HG03139 (cell line): ENCODE measurements at regions not wholly inside any gene's neighbourhood (a gene's known extent, or its start where the extent isn't known, plus 50 kb on each side); places are given as distances from the start of the nearest gene placed in this dataset.

Experiments
- ATAC-seq: cut with Tn5 transposase; IDR thresholded peaks from one replicate; pipeline ENCODE4 v1.9.1; 2021; ENCODE audit not compliant: unreplicated experiment

DNA sequence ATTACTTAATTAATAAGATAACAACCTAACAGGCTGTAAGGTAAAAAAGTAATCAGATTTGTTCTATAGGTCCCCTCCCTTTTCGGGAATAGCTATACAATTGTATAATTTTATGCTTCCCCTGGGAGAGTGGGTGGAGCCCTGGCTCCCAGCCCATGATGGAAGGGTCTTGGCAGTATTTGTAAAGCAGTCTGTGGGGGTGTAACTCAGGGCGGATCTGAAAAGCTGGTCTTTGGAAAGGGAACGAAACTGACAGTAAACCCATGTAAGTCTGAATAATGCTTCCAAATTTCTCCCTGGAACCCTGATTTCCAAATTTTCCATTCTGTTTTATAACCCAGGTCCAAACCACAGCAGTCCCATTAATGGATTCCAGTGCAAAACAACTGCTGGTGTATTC lies 110.4 kb downstream of the DAD1 start:
- ATAC-seq = no peak

GRCh38 chr14:22478247-22478646 lies 110.8 kb downstream of the DAD1 start:
- no peak for ATAC-seq

- no peak for ATAC-seq
Measured at GRCh38 chr14:22477569-22478194, 111.3 kb downstream of the DAD1 start.

DNA sequence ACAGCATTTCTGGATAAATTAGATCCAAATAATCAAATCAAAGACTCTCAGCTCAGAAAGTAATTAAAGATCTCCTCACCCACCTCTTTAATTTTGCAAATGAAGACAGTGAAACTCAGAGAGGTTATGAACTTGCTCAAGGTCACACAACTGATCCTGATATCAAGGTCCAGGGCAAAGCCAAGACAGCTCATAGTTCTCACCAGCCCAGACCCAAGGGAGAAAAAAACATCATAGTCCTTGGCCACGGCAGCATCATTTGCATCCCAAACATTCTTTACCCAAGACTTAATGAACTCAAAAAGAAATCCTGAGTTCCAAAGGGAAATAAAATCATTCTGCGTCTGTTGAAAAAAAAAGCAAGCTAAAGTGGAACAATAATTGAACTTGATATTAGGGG lies 112.1 kb downstream of the DAD1 start:
- ATAC-seq = no peak

DNA sequence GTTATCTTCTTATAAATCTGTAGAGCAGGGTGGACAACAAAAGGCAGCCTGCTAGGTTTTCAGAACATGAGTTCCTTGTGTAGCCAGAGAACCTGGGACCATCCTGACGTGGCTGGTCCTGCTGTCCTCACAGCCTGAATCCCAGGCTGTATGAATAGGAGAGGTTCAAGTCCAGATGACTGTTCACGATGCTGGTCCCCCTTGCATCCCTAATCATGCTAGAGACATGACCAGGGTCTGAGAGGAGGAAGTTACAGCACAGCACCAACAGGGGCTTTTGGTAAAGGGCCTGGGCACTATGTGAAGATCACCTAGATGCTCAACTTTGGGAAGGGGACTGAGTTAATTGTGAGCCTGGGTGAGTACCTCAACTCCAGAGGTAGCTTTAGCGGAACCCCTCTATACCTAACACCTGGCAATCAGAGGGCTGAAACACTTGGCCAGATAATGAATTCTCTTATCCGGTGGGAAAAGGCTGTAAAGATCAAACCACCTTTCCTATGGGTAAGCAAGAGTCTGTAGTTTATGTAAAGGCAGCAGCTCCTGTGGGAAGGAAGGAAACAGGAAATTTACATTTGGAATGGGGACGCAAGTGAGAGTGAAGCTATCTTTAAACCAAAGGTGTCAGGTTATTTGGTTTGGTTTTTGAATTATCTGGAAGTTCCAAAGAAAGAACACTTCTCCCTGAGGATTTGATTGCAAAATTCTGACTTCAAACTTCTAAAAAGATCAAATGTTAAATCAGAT lies 112.8 kb downstream of the DAD1 start:
- no peak for ATAC-seq

DNA sequence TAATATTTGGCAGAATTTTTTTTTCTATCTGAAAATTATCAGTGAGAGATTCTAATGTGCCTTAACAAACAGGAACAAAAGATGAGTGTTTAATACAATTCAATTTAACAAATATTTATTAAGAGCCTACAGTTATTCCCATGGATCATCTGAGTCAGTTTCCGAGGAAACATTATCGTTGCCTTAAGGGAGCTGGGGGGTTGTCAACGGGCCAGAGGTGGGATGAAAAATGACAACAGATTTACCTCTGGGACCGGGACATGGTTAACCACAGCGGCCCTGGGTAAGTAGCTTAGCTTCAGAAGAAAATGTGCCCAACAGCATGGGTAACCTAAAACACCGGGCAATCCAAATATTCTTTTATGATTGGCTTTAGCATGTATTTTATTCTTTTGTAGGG lies 113.6 kb downstream of the DAD1 start:
- no peak for ATAC-seq

GRCh38 chr14:22474730-22475351 lies 114.2 kb downstream of the DAD1 start:
- ATAC-seq = no peak

- ATAC-seq = no peak
Measured at GRCh38 chr14:22472935-22473854, 115.8 kb downstream of the DAD1 start.

DNA sequence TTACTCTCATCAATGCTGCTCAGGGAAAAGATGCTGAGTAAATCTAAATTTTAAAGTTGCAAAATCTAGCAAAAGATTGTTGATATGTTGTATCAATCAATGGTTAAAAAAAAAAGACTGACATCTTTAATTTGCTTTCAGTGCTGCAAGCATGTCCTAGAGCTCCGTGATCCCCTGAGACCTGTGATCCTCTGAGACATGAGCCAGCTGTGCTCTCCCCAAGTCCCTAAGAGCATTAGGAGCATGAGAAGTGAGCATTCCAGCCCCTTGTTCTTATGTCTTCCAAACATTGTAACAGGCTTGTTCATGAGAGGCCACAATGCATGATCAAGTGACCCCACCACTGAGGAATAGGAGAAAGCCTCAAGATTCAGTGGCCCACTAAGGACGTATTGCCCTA lies 116.6 kb downstream of the DAD1 start:
- no peak for ATAC-seq

GRCh38 chr14:22471545-22472121 lies 117.4 kb downstream of the DAD1 start:
- no peak for ATAC-seq

GRCh38 chr14:22469538-22470303 lies 119.3 kb downstream of the DAD1 start:
- no peak for ATAC-seq

DNA sequence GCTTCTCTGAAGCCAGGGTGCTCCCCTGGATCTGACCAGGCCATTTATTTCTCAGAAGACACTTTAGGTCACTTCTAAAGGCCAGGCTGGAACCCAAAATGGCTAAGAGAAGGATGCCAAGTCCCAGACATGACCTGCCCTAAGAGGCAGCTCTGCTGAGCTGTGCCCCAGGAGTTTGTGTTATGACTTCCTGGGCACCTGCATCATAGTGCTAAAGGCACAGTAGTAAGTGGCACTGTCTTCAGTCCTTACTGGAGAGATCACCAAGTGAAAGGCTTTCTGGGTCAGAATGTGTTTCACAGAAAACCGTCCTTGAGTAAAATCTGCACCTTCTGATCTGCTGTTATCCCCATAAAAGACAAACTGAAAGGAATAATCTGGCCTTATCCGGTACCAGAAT lies 120.2 kb downstream of the DAD1 start:
- ATAC-seq = no peak

GRCh38 chr14:22466491-22466890 lies 122.5 kb downstream of the DAD1 start:
- ATAC-seq = no peak

DNA sequence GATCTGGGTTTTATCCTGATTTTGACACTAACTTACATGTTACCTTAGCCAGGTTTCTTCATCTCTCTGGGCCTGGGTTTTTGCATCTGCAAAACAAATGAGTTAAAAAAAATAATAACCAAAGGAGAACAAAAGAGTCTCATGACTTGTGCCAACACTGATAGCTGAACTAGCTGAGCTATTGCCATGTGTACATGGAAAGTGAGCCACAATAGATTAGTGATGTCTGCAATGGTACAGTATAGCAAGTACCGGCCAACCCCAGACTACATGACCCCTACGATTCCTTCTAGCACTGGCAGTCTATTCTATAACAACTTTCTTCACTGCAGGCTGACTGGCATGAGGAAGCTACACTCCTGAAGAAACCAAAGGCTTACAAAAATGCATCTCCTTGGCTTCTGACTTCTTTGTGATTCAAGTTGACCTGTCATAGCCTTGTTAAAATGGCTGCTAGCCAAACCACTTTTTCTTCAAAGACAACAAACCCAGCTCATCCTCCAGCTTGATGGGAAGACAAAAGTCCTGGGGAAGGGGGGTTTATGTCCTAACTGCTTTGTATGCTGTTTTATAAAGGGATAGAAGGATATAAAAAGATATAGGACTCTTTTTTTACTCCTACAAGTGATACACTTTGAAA lies 123.7 kb downstream of the DAD1 start:
- ATAC-seq = peak; percentile 8

DNA sequence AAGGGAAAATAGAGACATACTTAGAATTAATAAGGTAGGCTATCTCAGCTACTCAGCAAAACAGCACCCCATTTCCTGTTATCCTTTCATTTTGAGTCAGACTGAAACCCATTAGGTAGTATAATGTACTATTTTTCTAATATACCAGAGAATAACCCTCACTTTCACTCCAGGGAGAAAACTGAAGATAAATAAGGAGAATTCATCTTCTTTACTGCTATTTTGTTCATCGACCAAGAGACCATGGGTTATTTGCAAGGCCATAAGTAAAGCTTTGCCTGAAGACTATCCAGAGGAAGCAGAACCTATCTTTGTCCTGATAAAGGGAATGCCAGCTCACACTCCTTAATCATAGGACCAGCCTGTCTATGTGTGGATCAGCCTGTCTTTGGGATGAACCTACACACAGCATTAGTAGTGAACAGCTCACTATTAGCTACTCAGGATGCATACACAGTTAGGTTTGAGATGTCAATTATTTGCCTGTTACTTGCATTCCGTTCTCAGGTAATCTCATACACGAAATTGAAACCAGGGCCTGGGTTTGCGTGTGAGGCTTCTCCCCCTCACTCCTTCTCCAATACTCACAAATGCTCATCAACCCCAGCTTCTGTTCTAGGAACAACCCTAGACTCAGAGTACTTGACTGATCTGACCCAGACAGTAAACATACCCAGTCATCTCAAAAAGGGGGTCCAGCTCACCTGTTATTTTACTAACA lies 124.4 kb downstream of the DAD1 start:
- peak; percentile 61 for ATAC-seq

DNA sequence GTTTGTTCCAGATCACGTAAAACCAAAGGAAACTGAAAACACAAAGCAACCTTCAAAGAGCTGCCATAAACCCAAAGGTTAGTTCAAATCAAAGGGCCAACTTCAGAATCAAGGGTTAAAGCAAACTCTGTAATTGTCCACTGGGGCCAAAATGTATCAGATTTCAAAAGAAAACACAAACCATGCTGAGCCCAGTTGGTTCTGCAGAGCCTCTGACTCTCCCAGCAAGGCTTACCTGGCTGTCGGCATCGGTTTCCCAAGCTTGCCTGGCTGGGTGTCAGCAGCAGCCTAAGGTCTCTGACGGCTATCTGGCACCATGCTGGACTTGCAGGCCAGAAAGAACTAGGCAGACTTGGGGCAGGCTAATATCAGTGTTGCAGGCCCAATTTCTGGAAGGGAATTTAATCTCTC lies 125.3 kb downstream of the DAD1 start:
- ATAC-seq = no peak

GRCh38 chr14:22462923-22463322 lies 126.1 kb downstream of the DAD1 start:
- ATAC-seq = no peak

GRCh38 chr14:22460461-22461195 lies 128.4 kb downstream of the DAD1 start:
- no peak for ATAC-seq
